ENCODE measurements at regions not wholly inside any gene's neighbourhood (a gene's known extent, or its start where the extent isn't known, plus 50 kb on each side); places are given as distances from the start of the nearest gene placed in this dataset.

GRCh38 chr11:34566736-34567135 lies 53.1 kb upstream of the ELF5 start:
- 96% methylated on average over 3 of the region's 4 CpGs for WGBS (ENCODE audit: insufficient coverage)
- Histone ChIP-seq H3K4me3 (replicated peaks in 1 of 3; ENCODE audit: low read depth in 2 of 3, low read length in 3 of 3) (no peak overlapping the region), H3K9ac (ENCODE audit: insufficient read depth, low read length, poor library complexity, severe bottlenecking) (no peak overlapping the region), H3K36me3 (replicated peaks in 1 of 2; ENCODE audit: control insufficient read depth in 1 of 2, insufficient read depth in 2 of 2, low read length in 2 of 2) (no peaks in the 10 kb centered on the region), H3K79me2 (ENCODE audit: insufficient read depth, low read length) (no peaks in the 10 kb centered on the region), H3K27me3 (ENCODE audit: control insufficient read depth in 2 of 2, insufficient read depth in 2 of 2, low read length in 2 of 2) (peaks cover 0 to 3% of the 10 kb centered on the region in 2 donors), H3K9me3 (replicated peaks in 1 of 2; ENCODE audit: control insufficient read depth in 1 of 2, insufficient read depth in 1 of 2, low read length in 2 of 2) (no peaks in the 10 kb centered on the region), H4K20me1 (ENCODE audit: insufficient read depth, low read length) (no peaks in the 10 kb centered on the region), H3K27ac (ENCODE audit: low read depth in 1 of 2, low read length in 2 of 2) (no peak overlapping the region), H2AFZ (ENCODE audit: insufficient read depth, low read depth, low read length, poor library complexity, severe bottlenecking) (no peak overlapping the region), H3K4me2 (replicated peaks; ENCODE audit: extremely low read depth, low read length, poor library complexity, severe bottlenecking) (no peak overlapping the region), H3K4me1 (ENCODE audit: control insufficient read depth in 1 of 2, insufficient read depth in 2 of 2, low read length in 2 of 2) (no peaks in the 10 kb centered on the region)
- Mint-ChIP-seq H3K4me3 (no peak overlapping the region), H3K27me3 (ENCODE audit: low read depth in 3 of 3) (peaks cover 7 to 17% (median 8%) of the 10 kb centered on the region in 3 donors), H3K9me3 (no peaks in the 10 kb centered on the region), H3K36me3 (no peaks in the 10 kb centered on the region), H3K4me1 (no peaks in the 10 kb centered on the region), H3K27ac (no peak overlapping the region)
- no peak for DNase-seq
- TF ChIP-seq, protein P1, sequence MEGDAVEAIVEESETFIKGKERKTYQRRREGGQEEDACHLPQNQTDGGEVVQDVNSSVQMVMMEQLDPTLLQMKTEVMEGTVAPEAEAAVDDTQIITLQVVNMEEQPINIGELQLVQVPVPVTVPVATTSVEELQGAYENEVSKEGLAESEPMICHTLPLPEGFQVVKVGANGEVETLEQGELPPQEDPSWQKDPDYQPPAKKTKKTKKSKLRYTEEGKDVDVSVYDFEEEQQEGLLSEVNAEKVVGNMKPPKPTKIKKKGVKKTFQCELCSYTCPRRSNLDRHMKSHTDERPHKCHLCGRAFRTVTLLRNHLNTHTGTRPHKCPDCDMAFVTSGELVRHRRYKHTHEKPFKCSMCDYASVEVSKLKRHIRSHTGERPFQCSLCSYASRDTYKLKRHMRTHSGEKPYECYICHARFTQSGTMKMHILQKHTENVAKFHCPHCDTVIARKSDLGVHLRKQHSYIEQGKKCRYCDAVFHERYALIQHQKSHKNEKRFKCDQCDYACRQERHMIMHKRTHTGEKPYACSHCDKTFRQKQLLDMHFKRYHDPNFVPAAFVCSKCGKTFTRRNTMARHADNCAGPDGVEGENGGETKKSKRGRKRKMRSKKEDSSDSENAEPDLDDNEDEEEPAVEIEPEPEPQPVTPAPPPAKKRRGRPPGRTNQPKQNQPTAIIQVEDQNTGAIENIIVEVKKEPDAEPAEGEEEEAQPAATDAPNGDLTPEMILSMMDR (IDR thresholded peaks at IDR 0.05), result no peak
- intact Hi-C loops (cut with micrococcal nuclease), result no loop called here

- WGBS (ENCODE audit: insufficient coverage), result 80% methylated on average over 1 of the region's 4 CpGs
- H3K27me3 Mint-ChIP-seq (ENCODE audit: low read depth in 3 of 3), result peaks cover 5 to 14% (median 9%) of the 10 kb centered on the region in 3 donors
- H3K4me3 Mint-ChIP-seq, result no peak overlapping the region
- TF ChIP-seq, protein P1 (IDR thresholded peaks at IDR 0.05), result no peak
- intact Hi-C loops (cut with micrococcal nuclease), result no loop called here
- Histone ChIP-seq H2AFZ (ENCODE audit: insufficient read depth, low read depth, low read length, poor library complexity, severe bottlenecking) (no peak overlapping the region), H3K4me1 (ENCODE audit: control insufficient read depth in 1 of 2, insufficient read depth in 2 of 2, low read length in 2 of 2) (no peaks in the 10 kb centered on the region), H3K4me2 (replicated peaks; ENCODE audit: extremely low read depth, low read length, poor library complexity, severe bottlenecking) (no peak overlapping the region), H3K4me3 (replicated peaks in 1 of 3; ENCODE audit: low read depth in 2 of 3, low read length in 3 of 3) (no peak overlapping the region), H4K20me1 (ENCODE audit: insufficient read depth, low read length) (no peaks in the 10 kb centered on the region), H3K27ac (ENCODE audit: low read depth in 1 of 2, low read length in 2 of 2) (no peak overlapping the region), H3K36me3 (replicated peaks in 1 of 2; ENCODE audit: control insufficient read depth in 1 of 2, insufficient read depth in 2 of 2, low read length in 2 of 2) (no peaks in the 10 kb centered on the region), H3K9ac (ENCODE audit: insufficient read depth, low read length, poor library complexity, severe bottlenecking) (no peak overlapping the region), H3K79me2 (ENCODE audit: insufficient read depth, low read length) (no peaks in the 10 kb centered on the region), H3K9me3 (replicated peaks in 1 of 2; ENCODE audit: control insufficient read depth in 1 of 2, insufficient read depth in 1 of 2, low read length in 2 of 2) (no peaks in the 10 kb centered on the region), H3K27me3 (ENCODE audit: control insufficient read depth in 2 of 2, insufficient read depth in 2 of 2, low read length in 2 of 2) (peaks cover 0 to 3% of the 10 kb centered on the region in 2 donors)
- H3K4me1 Mint-ChIP-seq, result no peaks in the 10 kb centered on the region
- no peaks in the 10 kb centered on the region for H3K9me3 Mint-ChIP-seq
- no peaks in the 10 kb centered on the region for H3K36me3 Mint-ChIP-seq
- no peak overlapping the region for H3K27ac Mint-ChIP-seq
- no peak for DNase-seq
These were observed 53.2 kb upstream of the EHF start for GRCh38 chr11:34567733-34568132.

All from CD14-positive monocyte (primary cell).